ENCODE measurements at regions not wholly inside any gene's neighbourhood (a gene's known extent, or its start where the extent isn't known, plus 50 kb on each side); places are given as distances from the start of the nearest gene placed in this dataset.

DNA sequence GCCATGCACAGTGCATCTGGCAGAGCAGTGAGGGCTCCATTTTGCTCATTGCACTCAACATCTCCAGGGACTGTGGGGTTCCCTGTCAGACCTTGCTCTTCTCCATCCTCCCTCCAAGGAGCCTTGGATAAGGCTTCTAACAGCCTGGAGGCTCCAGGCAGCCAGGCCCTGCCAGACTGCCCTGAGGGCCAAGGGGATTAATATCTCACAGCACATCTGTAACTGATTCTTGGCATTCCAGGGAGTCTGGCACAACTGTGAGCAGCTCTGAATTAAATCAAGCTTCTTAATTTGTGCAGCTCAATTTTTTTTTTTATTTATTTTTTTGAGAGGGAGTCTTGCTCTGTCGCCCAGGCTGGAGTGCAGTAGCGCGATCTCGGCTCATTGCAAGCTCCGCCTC, 224.5 kb upstream of the PGRMC2 start:
- intact Hi-C loops (cut with DNase I), result loop anchor here in 1 of 2 donors (5.0 to 10.0 kb wide), 2 partner anchors 40 to 127 kb away; no protein-coding TSS in a partner anchor
- DNase-seq (no peak), ATAC-seq (ENCODE audit: low FRiP score) (no peak)
- Histone ChIP-seq H3K27ac (ENCODE audit: low read depth in 1 of 2, low read length in 2 of 2) (no peak overlapping the region), H3K4me3 (ENCODE audit: low read length in 2 of 2) (no peak overlapping the region), H3K27me3 (ENCODE audit: control insufficient read depth in 1 of 2, insufficient read depth in 2 of 2, low read length in 1 of 2) (no peaks in the 10 kb centered on the region), H3K4me1 (ENCODE audit: control insufficient read depth in 1 of 2, insufficient read depth in 2 of 2, low read length in 2 of 2) (peaks cover 0 to 4% of the 10 kb centered on the region in 2 donors), H3K9me3 (ENCODE audit: control insufficient read depth, low read length) (no peaks in the 10 kb centered on the region), H3K36me3 (ENCODE audit: control insufficient read depth in 1 of 2, insufficient read depth in 2 of 2, low read length in 1 of 2) (no peaks in the 10 kb centered on the region)
- WGBS, 2 donors, result 95 to 99% methylated on average over 5 of the region's 5 CpGs

DNA sequence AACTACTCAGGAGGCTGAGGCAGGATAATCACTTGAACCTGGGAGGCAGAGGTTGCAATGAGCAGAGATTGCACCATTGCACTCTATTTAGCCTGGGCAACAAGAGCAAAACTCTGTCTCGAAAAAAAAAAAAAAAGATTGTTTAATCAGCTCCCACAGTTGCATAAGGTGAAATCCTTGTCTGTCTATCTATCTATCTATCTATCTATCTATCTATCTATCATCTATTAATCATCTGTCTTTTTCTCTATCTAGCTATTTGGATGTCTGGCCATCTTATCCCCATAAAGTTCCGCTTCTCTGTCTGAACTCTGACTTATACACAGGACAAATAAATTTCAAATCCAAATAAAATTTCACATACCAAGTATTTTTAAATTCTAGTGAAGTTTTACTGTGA, 223.2 kb upstream of the PGRMC2 start:
- WGBS, 2 donors, result 94 to 96% methylated on average over 2 of the region's 2 CpGs
- DNase-seq (no peak), ATAC-seq (ENCODE audit: low FRiP score) (no peak)
- H3K36me3 ChIP-seq (ENCODE audit: control insufficient read depth in 1 of 2, insufficient read depth in 2 of 2, low read length in 1 of 2), result no peaks in the 10 kb centered on the region
- H3K27ac ChIP-seq (ENCODE audit: low read depth in 1 of 2, low read length in 2 of 2), result no peak overlapping the region
- intact Hi-C loops (cut with DNase I), result loop anchor here in 1 of 2 donors (5.0 to 10.0 kb wide), 2 partner anchors 39 to 126 kb away; no protein-coding TSS in a partner anchor
- H3K9me3 ChIP-seq (ENCODE audit: control insufficient read depth, low read length), result no peaks in the 10 kb centered on the region
- H3K4me1 ChIP-seq (ENCODE audit: control insufficient read depth in 1 of 2, insufficient read depth in 2 of 2, low read length in 2 of 2), result no peaks in the 10 kb centered on the region
- H3K4me3 ChIP-seq (ENCODE audit: low read length in 2 of 2), result no peak overlapping the region
- H3K27me3 ChIP-seq (ENCODE audit: control insufficient read depth in 1 of 2, insufficient read depth in 2 of 2, low read length in 1 of 2), result no peaks in the 10 kb centered on the region

DNA sequence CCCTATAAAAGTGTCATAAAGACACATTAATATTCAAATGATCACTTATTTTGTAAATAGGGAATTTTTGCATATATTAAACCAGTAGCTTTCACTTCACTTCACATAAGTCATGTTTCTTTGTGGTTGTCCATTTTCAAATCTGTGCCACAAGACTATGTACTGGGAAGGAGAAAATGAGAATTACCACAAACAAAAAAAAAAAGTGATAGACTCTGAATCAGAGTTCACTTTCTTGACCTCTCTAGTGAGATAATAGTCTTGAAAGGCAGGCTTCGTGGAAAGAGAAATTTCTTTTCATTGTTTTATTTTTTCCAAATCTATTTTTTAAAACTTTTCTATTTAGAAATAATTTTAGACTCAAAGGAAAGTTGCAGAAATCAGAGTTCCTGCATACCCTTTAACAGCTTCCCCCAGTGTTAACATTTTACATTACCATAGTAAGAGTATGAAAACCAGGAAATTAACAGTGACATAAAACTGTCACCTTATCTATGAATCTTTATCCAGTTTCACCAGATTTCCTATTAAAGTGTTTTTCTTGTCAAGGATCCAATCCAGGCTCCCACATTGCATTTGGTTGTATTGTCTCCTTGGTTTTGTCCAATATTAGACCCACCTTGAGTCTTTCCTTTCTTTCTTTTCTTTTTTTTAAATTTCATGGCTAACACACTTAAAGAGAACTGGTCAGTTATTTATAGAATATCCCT, 215.4 kb upstream of the PGRMC2 start:
- 53 to 71% methylated on average over 1 of the region's 1 CpG for WGBS, 2 donors
- ATAC-seq (ENCODE audit: low FRiP score), result peak; percentile 36
- DNase-seq, result no peak
- H3K4me1 ChIP-seq (ENCODE audit: control insufficient read depth in 1 of 2, insufficient read depth in 2 of 2, low read length in 2 of 2), result no peaks in the 10 kb centered on the region
- H3K4me3 ChIP-seq (ENCODE audit: low read length in 2 of 2), result no peak overlapping the region
- no peaks in the 10 kb centered on the region for H3K27me3 ChIP-seq (ENCODE audit: control insufficient read depth in 1 of 2, insufficient read depth in 2 of 2, low read length in 1 of 2)
- H3K36me3 ChIP-seq (ENCODE audit: control insufficient read depth in 1 of 2, insufficient read depth in 2 of 2, low read length in 1 of 2), result no peaks in the 10 kb centered on the region
- intact Hi-C loops (cut with DNase I), result no loop called here
- H3K27ac ChIP-seq (ENCODE audit: low read depth in 1 of 2, low read length in 2 of 2), result no peak overlapping the region
- H3K9me3 ChIP-seq (ENCODE audit: control insufficient read depth, low read length), result peaks cover 4% of the 10 kb centered on the region

DNA sequence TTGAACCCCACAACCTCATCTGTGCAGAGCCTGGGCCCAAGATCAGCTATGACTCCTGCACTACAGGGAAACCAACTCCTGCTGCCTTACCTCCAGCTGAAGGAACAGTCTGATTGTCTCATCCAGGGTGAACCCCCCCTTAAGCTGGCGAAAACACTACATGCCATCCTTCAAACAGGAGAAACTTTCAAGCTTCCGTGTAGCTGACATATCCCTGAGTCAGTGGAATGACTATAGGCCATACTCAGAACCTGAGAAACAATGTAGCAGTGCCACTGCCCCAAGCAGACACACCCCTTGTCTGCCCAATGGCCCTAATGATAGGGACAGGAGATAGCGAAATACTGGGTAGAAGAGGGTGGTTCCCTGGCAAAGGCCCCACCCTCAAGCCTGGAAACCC, 213.6 kb upstream of the PGRMC2 start:
- WGBS, 2 donors, result 97 to 100% methylated on average over 3 of the region's 3 CpGs
- ATAC-seq (ENCODE audit: low FRiP score) (no peak), DNase-seq (no peak)
- H3K27me3 ChIP-seq (ENCODE audit: control insufficient read depth in 1 of 2, insufficient read depth in 2 of 2, low read length in 1 of 2), result no peaks in the 10 kb centered on the region
- H3K27ac ChIP-seq (ENCODE audit: low read depth in 1 of 2, low read length in 2 of 2), result no peak overlapping the region
- H3K36me3 ChIP-seq (ENCODE audit: control insufficient read depth in 1 of 2, insufficient read depth in 2 of 2, low read length in 1 of 2), result no peaks in the 10 kb centered on the region
- H3K4me3 ChIP-seq (ENCODE audit: low read length in 2 of 2), result no peak overlapping the region
- H3K4me1 ChIP-seq (ENCODE audit: control insufficient read depth in 1 of 2, insufficient read depth in 2 of 2, low read length in 2 of 2), result no peaks in the 10 kb centered on the region
- intact Hi-C loops (cut with DNase I), result no loop called here
- peaks cover 4% of the 10 kb centered on the region for H3K9me3 ChIP-seq (ENCODE audit: control insufficient read depth, low read length)

DNA sequence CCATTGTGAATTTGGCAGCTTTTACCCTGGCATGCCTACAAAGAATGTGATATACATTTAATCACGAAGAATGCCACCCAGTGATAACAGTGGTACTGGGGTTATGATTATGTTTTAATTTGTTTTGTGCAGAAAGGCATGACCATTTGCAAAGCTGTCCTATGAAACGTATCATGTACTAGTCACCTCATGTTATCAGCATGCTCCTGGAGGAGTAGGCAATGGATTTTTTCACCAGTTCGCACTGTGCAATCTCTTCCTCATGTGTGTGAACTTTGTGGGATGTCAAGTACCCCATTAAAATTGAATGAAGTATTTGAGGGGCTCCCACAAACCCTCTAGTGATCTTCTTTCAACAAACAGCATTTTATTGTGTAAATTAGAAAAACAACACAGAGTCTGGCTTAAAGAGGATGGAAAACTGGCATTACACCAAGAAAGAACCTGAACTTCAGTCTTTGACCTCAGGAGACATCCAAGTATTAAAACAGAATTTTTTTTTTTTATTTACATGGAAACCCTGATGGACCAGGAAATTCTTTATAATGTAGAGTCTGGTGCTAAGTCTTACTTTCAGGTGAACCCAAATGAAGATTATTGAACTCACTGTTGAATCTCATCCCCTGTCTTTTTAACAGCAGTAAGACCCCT, 200.6 kb upstream of the PGRMC2 start:
- Histone ChIP-seq H3K27me3 (ENCODE audit: control insufficient read depth in 1 of 2, insufficient read depth in 2 of 2, low read length in 1 of 2) (no peaks in the 10 kb centered on the region), H3K9me3 (ENCODE audit: control insufficient read depth, low read length) (no peaks in the 10 kb centered on the region), H3K27ac (ENCODE audit: low read depth in 1 of 2, low read length in 2 of 2) (no peak overlapping the region), H3K4me3 (ENCODE audit: low read length in 2 of 2) (no peak overlapping the region), H3K36me3 (ENCODE audit: control insufficient read depth in 1 of 2, insufficient read depth in 2 of 2, low read length in 1 of 2) (no peaks in the 10 kb centered on the region), H3K4me1 (ENCODE audit: control insufficient read depth in 1 of 2, insufficient read depth in 2 of 2, low read length in 2 of 2) (no peaks in the 10 kb centered on the region)
- ATAC-seq (ENCODE audit: low FRiP score) (no peak), DNase-seq (no peak)
- intact Hi-C loops (cut with DNase I), result no loop called here
- 65 to 71% methylated on average over 3 of the region's 3 CpGs for WGBS, 2 donors

DNA sequence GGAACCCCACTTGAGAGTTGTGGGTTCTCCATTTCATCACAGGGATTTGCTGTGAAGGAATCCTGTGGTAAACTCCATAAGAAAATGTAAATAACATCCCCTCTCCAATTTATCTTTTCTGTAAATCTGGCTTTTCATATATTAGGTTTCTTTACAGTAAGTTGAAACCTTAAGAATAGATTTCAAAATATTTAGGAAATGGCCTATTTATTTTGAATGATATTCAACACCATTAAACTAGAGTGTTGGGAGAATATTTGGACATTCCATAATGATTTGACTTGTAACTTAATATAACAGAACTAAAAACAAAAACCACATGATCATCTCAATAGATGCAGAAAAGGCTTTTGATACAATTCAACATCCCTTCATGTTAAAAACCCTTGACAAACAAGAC, 197.3 kb upstream of the PGRMC2 start:
- no peak overlapping the region for H3K27ac ChIP-seq (ENCODE audit: low read depth in 1 of 2, low read length in 2 of 2)
- H3K27me3 ChIP-seq (ENCODE audit: control insufficient read depth in 1 of 2, insufficient read depth in 2 of 2, low read length in 1 of 2), result no peaks in the 10 kb centered on the region
- no peaks in the 10 kb centered on the region for H3K4me1 ChIP-seq (ENCODE audit: control insufficient read depth in 1 of 2, insufficient read depth in 2 of 2, low read length in 2 of 2)
- intact Hi-C loops (cut with DNase I), result no loop called here
- peaks cover 0 to 3% of the 10 kb centered on the region in 2 donors for H3K36me3 ChIP-seq (ENCODE audit: control insufficient read depth in 1 of 2, insufficient read depth in 2 of 2, low read length in 1 of 2)
- ATAC-seq (ENCODE audit: low FRiP score) (no peak), DNase-seq (no peak)
- H3K4me3 ChIP-seq (ENCODE audit: low read length in 2 of 2), result no peak overlapping the region
- peaks cover 3% of the 10 kb centered on the region for H3K9me3 ChIP-seq (ENCODE audit: control insufficient read depth, low read length)

DNA sequence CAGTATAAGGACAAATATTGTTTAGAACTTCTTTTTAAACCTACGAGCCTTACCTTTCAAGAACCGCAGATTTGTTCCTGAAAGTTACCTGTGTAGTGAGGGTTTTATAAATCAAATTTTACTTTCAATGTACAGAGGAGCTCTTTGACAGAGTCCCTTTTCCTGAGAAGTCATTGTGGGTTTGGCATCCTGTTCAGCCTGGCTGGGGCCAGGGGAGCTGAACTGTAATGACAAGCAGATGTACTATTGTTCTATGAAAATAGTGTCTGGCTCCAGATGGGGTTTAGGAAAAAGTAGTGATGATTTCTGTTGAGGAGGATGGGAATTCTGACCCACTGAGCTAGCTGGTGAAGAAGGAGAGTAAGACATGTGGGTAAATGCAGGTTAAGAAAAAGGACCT, 196.2 kb upstream of the PGRMC2 start:
- Histone ChIP-seq H3K36me3 (ENCODE audit: control insufficient read depth in 1 of 2, insufficient read depth in 2 of 2, low read length in 1 of 2) (peaks cover 0 to 3% of the 10 kb centered on the region in 2 donors), H3K27ac (ENCODE audit: low read depth in 1 of 2, low read length in 2 of 2) (no peak overlapping the region), H3K4me3 (ENCODE audit: low read length in 2 of 2) (no peak overlapping the region), H3K9me3 (ENCODE audit: control insufficient read depth, low read length) (peaks cover 3% of the 10 kb centered on the region), H3K27me3 (ENCODE audit: control insufficient read depth in 1 of 2, insufficient read depth in 2 of 2, low read length in 1 of 2) (no peaks in the 10 kb centered on the region), H3K4me1 (ENCODE audit: control insufficient read depth in 1 of 2, insufficient read depth in 2 of 2, low read length in 2 of 2) (no peaks in the 10 kb centered on the region)
- DNase-seq, result no peak
- intact Hi-C loops (cut with DNase I), result no loop called here
- 91 to 95% methylated on average over 2 of the region's 2 CpGs for WGBS, 2 donors
- no peak for ATAC-seq (ENCODE audit: low FRiP score)

DNA sequence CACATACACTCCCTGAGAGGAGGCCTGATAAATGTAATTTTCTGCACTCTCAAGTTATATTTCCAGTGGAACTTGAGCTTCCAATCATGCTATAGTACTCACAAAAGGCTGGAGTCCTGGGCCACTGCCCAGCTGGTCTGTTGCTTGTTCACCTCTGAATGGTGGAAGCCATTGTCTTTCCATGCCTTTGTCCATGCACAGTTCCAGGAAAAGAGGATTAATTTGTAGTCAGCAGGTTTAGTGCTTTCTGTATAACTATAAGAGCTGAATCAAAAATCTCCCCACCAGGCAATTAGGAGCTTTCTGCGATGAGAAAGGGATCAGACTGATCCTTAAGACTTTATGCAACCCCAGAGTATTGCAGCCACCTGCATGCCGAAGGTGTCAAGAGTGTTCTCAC, 195.4 kb upstream of the PGRMC2 start:
- DNase-seq (no peak), ATAC-seq (ENCODE audit: low FRiP score) (no peak)
- Histone ChIP-seq H3K4me1 (ENCODE audit: control insufficient read depth in 1 of 2, insufficient read depth in 2 of 2, low read length in 2 of 2) (no peaks in the 10 kb centered on the region), H3K9me3 (ENCODE audit: control insufficient read depth, low read length) (peaks cover 3% of the 10 kb centered on the region), H3K27me3 (ENCODE audit: control insufficient read depth in 1 of 2, insufficient read depth in 2 of 2, low read length in 1 of 2) (no peaks in the 10 kb centered on the region), H3K27ac (ENCODE audit: low read depth in 1 of 2, low read length in 2 of 2) (no peak overlapping the region), H3K4me3 (ENCODE audit: low read length in 2 of 2) (no peak overlapping the region), H3K36me3 (ENCODE audit: control insufficient read depth in 1 of 2, insufficient read depth in 2 of 2, low read length in 1 of 2) (peaks cover 0 to 3% of the 10 kb centered on the region in 2 donors)
- intact Hi-C loops (cut with DNase I), result no loop called here
- 96 to 98% methylated on average over 2 of the region's 2 CpGs for WGBS, 2 donors
